ENCODE measurements at regions not wholly inside any gene's neighbourhood (a gene's known extent, or its start where the extent isn't known, plus 50 kb on each side); places are given as distances from the start of the nearest gene placed in this dataset.
"Not testable (repeated sequence)": the region's sequence is repeated elsewhere in the genome, so short reads cannot be mapped to it uniquely, and the experiment has no call there.

DNA sequence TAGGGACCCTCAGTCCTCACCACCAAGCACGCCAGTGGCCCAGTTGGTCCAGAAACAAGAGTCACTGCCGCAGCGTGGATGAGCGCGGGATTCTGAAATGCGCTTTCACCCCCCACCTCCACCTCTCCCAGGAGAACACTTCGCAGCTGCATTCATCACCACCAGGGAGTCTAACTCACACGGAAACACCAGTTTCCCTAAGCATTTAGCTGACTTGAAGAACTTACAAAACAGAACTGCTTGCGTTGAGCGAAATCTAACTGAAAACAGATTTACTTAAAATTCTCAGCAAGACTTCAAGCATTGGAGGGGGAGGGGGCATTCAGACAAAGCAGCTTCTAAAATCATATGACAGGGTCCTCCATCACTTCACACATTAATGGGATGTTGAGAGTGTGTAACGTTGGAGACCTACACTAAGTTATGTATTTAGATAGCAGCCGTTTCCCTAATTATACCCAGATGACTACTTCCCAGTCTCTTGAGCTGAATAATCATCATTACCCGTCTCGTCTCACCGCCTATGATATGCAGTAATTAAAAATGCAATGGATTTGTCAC, 258.2 kb upstream of the IRS2 start:
- DNase-seq, result no peak

DNA sequence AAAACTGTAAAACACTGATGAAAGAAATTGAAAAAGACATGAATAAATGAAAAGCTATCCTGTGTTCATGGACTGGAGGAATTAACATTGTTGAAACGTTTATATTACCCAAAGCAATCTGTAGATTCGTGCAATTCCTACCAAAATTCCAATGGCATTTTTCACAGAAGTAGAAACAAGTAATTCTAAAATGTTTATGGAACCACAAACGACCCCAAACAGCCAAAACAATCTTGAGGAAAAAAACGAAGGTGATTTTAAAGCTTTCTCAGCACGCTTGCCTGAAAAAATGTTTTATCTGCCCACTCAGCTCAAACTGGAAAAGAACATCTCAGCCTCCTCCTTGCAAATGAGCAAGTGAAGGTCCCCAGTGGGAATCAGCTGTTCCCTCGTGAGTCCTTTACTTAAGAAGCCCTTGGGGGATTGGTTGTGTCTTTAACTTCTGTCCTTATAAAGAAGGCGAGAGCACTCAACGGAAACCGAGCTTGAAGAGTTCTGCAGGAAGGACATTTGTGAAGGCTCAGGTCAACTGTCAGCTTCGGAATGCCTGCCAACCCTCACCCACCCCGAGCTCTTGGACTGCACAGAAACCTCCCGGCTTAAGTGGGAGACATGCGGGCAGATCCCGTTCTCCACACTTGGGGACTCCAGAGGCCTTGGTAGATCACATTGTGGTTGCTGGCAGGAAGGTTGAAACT, 256.0 kb upstream of the IRS2 start:
- no peak for DNase-seq

GRCh38 chr13:110041638-110042037, 255.3 kb upstream of the IRS2 start:
- DNase-seq, result not testable (repeated sequence)

DNA sequence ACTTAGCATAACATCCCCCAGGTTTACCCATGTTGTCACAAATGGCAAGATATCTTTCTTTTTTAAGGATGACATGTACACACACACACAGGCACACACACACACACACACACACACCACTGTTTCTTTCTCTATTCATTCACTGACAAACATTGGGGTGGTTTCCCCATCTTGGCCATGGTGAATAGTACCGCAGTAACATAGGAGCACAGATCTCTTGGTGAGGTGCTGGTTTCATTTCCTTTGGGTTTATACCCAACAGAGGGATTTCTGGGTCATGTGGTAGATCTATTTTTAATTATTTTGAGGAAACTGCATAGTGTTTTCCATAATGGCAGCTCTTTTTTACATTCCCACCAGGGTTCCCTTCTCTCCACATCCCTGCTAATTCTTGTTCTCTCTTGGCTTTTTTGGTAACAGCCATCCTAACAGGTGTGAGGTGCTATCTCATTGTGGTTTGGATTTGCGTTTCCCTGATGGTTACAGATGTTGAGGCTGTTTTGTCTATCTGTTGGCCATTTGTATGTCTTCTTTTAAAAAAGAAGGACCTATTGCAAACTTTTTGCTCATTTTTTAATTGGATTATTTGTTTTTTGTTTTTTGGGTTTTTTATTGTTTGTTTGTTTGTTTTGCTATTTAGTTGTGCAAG, 251.7 kb upstream of the IRS2 start:
- DNase-seq, result no peak

DNA sequence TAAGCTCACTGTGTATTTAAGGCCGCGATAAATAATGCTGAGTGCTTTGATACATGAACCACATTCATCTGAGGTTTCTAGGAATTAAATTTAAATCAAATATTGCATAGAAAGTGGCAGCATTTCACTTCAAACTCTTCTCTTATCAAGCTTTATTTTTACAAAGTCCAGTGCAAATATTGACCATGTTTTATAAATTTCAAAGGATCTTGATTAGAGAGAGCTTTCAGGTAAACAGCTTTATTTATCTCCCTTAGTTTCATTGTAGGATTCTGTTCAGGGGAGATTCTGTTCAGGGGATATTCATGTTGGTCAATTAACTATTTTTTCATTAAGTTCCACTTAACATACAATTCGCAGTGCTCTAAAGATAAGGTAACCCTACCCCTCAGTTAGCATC, 249.7 kb upstream of the IRS2 start:
- DNase-seq, result no peak

DNA sequence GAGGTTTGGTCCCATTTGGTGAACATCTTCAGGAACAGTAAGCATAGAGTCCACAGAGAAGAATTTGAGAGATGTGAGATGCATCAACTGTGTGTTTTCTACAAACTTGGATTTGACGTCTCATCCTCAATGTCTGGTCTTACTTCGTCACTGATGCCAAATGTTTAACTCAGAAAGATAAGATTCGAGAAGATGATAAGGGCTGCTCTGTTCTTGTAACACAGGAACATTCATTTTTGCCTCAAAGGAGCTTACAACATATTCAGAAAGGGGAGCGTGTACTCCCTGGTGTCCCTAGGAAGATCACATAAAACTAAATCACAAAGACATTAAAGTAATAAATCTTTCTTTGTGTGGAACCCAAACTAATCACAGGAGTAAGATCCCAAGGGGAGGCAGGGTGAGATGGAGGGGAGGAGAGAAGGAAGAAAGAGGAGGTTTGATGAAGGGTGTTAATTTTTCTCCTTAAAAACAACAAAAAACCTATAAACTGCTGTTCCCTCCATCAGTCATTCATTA, 247.7 kb upstream of the IRS2 start:
- DNase-seq, result no peak

DNA sequence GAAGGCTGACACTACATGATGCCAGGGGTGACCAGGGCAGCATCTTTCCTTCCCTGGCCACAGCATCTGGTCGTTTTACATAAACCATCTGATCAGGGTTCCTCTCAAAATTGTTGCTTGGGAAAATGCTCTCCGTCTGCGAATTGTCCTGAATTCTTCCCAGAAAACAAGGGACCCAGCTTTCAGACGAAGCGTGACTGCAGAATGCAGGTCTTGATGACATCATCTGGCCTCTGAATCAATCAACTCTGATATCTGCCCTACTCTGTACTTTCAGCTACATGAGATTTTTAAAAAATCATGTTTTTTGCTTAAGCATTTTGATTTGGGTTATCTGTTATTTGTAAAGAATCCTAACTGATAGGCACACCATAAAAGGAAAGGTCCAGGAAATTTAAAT, 246.6 kb upstream of the IRS2 start:
- DNase-seq, result no peak

DNA sequence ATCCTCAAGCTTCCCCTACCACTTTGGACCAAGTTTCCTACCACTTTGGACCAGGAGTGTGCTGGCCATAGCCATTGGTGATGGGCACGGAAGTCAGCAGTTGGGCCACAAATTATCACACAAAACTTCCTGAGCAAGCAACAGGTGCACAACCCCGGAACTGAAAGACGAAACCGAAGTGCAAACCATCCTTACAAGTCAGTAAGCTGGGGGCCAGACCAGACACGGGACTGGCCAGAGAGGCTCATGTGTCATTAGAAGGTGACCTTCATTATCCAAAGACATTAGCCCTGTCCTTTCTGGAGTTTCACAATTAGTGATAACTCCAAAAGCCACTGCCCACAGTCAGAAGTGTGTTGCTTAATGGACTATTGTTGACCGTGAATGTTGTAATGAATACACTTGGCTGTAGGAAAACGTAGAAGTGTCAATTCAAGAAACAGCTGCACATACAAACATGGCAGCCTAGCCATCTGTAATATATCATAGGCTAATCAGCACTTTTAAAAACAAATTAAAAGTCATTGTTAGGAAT, 244.1 kb upstream of the IRS2 start:
- no peak for DNase-seq

- DNase-seq, result no peak
Observed at GRCh38 chr13:110028838-110029621, 242.6 kb upstream of the IRS2 start.

GRCh38 chr13:110028311-110028710, 241.9 kb upstream of the IRS2 start:
- DNase-seq, result no peak

DNA sequence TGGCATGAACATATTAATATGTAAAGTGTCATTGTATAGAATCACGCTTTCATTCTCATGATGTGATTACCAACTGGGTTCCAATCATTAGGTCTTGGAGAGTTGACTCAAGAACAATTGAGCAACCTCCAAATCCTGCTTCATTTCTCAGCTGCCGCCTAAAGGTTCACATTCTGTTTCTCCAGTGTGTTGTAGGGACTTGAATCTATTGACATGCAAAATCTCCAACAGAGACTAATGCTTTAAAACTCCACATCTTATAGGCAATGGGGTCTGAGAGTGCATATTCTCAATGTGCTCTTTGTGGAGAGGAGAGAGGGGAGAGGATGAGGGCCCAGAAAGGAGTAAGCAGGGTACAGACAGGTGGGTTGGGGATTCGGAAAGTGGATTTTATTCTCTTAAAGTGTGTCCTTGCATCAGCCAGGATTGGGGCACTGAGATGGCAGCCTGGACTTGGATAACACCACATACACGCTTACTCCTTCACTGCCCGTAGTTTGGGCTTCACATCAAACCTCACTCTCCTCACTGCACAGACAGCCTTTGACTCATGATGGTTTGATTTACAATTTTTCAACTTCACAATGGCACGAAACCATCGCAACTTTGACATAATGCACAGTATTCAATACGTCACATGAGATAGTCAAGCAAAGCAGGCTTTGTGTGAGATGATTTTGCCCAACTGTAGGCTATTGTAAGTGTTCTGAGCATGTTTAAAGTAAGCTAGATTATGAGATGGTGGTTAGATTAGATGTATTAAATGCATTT, 241.3 kb upstream of the IRS2 start:
- no peak for DNase-seq

- no peak for DNase-seq
Observed at GRCh38 chr13:110024645-110024980, 238.2 kb upstream of the IRS2 start.

GRCh38 chr13:110023729-110024644, 237.6 kb upstream of the IRS2 start:
- DNase-seq, result no peak

DNA sequence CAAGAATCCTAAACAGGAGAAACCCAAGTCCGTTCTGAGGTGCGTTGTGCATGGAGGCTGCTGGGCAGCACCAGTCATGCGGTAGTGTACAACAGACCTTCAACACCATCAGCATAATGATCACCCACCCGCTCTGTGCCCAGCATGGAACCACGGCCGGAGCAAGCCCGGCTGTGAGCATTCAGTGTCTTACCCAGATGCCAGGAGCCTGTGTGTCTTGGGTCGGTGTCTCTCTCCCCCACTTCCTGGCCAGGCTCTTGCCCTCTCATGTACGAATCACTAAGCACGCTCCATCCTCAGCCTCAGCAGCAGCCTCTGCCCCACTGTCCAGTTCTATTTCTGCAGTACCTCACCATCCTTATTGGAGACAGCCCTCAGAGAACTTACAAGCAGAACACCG, 231.6 kb upstream of the IRS2 start:
- no peak for DNase-seq

DNA sequence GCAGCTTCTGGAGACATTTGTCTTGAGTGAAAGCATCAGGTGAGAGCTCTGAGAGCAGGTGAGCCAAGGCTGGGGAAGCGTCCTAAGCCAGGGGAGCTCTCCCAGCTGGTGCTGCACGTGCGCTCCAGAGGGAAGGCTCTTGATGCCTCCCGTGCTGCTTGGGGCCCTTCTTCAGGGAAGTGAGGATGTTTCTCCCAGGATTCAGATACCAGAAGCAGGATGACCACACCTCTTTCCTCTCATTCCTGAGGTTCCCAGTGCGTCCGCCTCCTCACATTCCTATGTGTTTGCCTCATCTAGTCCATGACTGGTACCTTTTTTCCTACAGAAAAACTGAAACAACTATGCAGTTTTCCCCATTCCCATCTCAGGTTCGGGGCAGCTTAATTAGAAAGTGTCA, 231.0 kb upstream of the IRS2 start:
- DNase-seq, result no peak

DNA sequence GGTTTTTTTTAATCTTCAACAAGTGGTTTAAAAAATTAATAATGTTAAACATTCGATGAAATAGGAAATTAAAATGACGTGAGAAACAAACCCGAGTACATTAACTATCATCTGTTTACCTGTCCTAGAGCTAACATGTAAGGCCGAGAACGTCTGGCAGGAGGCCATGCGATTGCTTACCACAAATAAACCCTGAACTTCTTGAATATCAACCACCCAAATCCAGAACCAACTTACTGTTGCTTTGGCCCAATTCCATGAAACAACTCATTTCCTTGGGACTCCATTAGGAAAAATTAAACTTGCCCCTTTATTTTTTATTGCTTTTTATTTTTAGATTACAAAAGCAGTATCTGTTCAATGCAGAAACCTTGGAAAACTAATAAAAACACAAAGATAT, 228.9 kb upstream of the IRS2 start:
- no peak for DNase-seq

- no peak for DNase-seq
Observed at GRCh38 chr13:110014719-110015118, 228.3 kb upstream of the IRS2 start.

GRCh38 chr13:110012102-110012739, 225.8 kb upstream of the IRS2 start:
- no peak for DNase-seq

GRCh38 chr13:110010404-110011138, 224.2 kb upstream of the IRS2 start:
- no peak for DNase-seq

DNA sequence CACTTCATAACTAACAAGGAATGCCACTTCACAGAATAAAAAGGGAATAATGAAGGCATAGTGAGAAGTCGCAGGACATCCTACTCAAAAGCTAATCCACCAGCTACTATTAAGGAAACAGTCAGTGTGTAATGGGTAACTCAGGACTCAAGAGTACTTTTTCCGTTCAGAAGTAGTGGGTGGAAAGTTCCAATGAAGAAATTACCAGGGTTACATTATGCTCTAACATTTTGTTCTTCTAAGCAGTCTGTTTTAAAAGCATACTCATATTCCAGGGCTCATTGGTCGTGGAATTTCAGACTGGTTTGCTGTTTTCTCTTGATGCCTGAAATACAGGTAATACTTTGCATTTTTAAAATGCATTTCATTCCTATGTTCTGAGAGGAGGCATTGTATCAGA, 222.4 kb upstream of the IRS2 start:
- DNase-seq, result no peak

All from femur (tissue), 1 donor.